M059J (cell line): ENCODE measurements at regions not wholly inside any gene's neighbourhood (a gene's known extent, or its start where the extent isn't known, plus 50 kb on each side); places are given as distances from the start of the nearest gene placed in this dataset.

Experiments used
- DNase-seq: peaks from one replicate; pipeline ENCODE4 v3.0.0-alpha.2; 2012; ENCODE audit warnings: low read depth

- DNase-seq = peak; percentile 57
Observed at GRCh38 chr5:27503813-27504212, 465.4 kb upstream of the CDH9 start.

GRCh38 chr5:27502236-27502635 lies 463.9 kb upstream of the CDH9 start:
- no peak for DNase-seq

- no peak for DNase-seq
Observed at GRCh38 chr5:27497491-27497890, 459.1 kb upstream of the CDH9 start.

- peak; percentile 51 for DNase-seq
Observed at GRCh38 chr5:27494887-27495286, 456.5 kb upstream of the CDH9 start.

GRCh38 chr5:27491746-27492439 lies 453.5 kb upstream of the CDH9 start:
- DNase-seq = no peak

GRCh38 chr5:27491047-27491446 lies 452.7 kb upstream of the CDH9 start:
- no peak for DNase-seq

- no peak for DNase-seq
Observed at GRCh38 chr5:27489701-27490100, 451.3 kb upstream of the CDH9 start.

GRCh38 chr5:27482663-27483062 lies 444.3 kb upstream of the CDH9 start:
- DNase-seq = no peak

- no peak for DNase-seq
Observed at GRCh38 chr5:27479859-27480258, 441.5 kb upstream of the CDH9 start.

- DNase-seq = no peak
Observed at GRCh38 chr5:27477550-27477949, 439.2 kb upstream of the CDH9 start.

GRCh38 chr5:27476356-27476988 lies 438.1 kb upstream of the CDH9 start:
- no peak for DNase-seq

GRCh38 chr5:27475063-27475462 lies 436.7 kb upstream of the CDH9 start:
- no peak for DNase-seq

- no peak for DNase-seq
Observed at GRCh38 chr5:27474395-27474794, 436.0 kb upstream of the CDH9 start.

GRCh38 chr5:27474047-27474309 lies 435.6 kb upstream of the CDH9 start:
- DNase-seq = no peak

GRCh38 chr5:27473307-27474046 lies 435.1 kb upstream of the CDH9 start:
- peak; percentile 24 for DNase-seq

- peak; percentile 45 for DNase-seq
Observed at GRCh38 chr5:27472871-27473270, 434.5 kb upstream of the CDH9 start.

GRCh38 chr5:27472000-27472763 lies 433.8 kb upstream of the CDH9 start:
- peak; percentile 65 for DNase-seq

- DNase-seq = no peak
Observed at GRCh38 chr5:27466959-27467358, 428.6 kb upstream of the CDH9 start.

GRCh38 chr5:27465140-27465539 lies 426.8 kb upstream of the CDH9 start:
- DNase-seq = no peak

GRCh38 chr5:27463446-27464149 lies 425.2 kb upstream of the CDH9 start:
- no peak for DNase-seq

GRCh38 chr5:27462936-27463335 lies 424.6 kb upstream of the CDH9 start:
- DNase-seq = no peak

GRCh38 chr5:27458287-27458686 lies 419.9 kb upstream of the CDH9 start:
- DNase-seq = no peak
